ENCODE measurements at regions not wholly inside any gene's neighbourhood (a gene's known extent, or its start where the extent isn't known, plus 50 kb on each side); places are given as distances from the start of the nearest gene placed in this dataset.

GRCh38 chr11:69369945-69370344, 76.0 kb downstream of the MYEOV start:
- DNase-seq, result no peak
- no peak for TF ChIP-seq GATA1 (IDR thresholded peaks at IDR 0.05; ENCODE audit: low read depth, low read length)
- no peak for TF ChIP-seq POLR2A (IDR thresholded peaks at IDR 0.05; ENCODE audit: low read length)

- DNase-seq, result no peak
- no peak for TF ChIP-seq GATA1 (IDR thresholded peaks at IDR 0.05; ENCODE audit: low read depth, low read length)
Measured at GRCh38 chr11:69370984-69371709, 77.2 kb downstream of the MYEOV start.

GRCh38 chr11:69371731-69372588, 78.0 kb downstream of the MYEOV start:
- DNase-seq, result no peak
- TF ChIP-seq POLR2A (IDR thresholded peaks at IDR 0.05; ENCODE audit: low read length), result no peak
- no peak for TF ChIP-seq GATA1 (IDR thresholded peaks at IDR 0.05; ENCODE audit: low read depth, low read length)

GRCh38 chr11:69372589-69373250, 78.8 kb downstream of the MYEOV start:
- no peak for DNase-seq
- TF ChIP-seq GATA1 (IDR thresholded peaks at IDR 0.05; ENCODE audit: low read depth, low read length) (no peak), POLR2A (IDR thresholded peaks at IDR 0.05; ENCODE audit: low read length) (no peak)

GRCh38 chr11:69373251-69373635, 79.3 kb downstream of the MYEOV start:
- TF ChIP-seq GATA1 (IDR thresholded peaks at IDR 0.05; ENCODE audit: low read depth, low read length) (no peak), POLR2A (IDR thresholded peaks at IDR 0.05; ENCODE audit: low read length) (no peak)
- no peak for DNase-seq

GRCh38 chr11:69374110-69374945, 80.4 kb downstream of the MYEOV start:
- DNase-seq, result no peak
- TF ChIP-seq POLR2A (IDR thresholded peaks at IDR 0.05; ENCODE audit: low read length) (no peak), GATA1 (IDR thresholded peaks at IDR 0.05; ENCODE audit: low read depth, low read length) (no peak)

- no peak for DNase-seq
- TF ChIP-seq POLR2A (IDR thresholded peaks at IDR 0.05; ENCODE audit: low read length), result no peak
- no peak for TF ChIP-seq GATA1 (IDR thresholded peaks at IDR 0.05; ENCODE audit: low read depth, low read length)
Measured at GRCh38 chr11:69374946-69375310, 81.0 kb downstream of the MYEOV start.

- no peak for DNase-seq
- TF ChIP-seq POLR2A (IDR thresholded peaks at IDR 0.05; ENCODE audit: low read length) (no peak), GATA1 (IDR thresholded peaks at IDR 0.05; ENCODE audit: low read depth, low read length) (no peak)
Measured at GRCh38 chr11:69375316-69376154, 81.6 kb downstream of the MYEOV start.

- no peak for TF ChIP-seq POLR2A (IDR thresholded peaks at IDR 0.05; ENCODE audit: low read length)
- TF ChIP-seq GATA1 (IDR thresholded peaks at IDR 0.05; ENCODE audit: low read depth, low read length), result no peak
- no peak for DNase-seq
Measured at GRCh38 chr11:69376155-69377028, 82.4 kb downstream of the MYEOV start.

- no peak for DNase-seq
- TF ChIP-seq POLR2A (IDR thresholded peaks at IDR 0.05; ENCODE audit: low read length), result no peak
- TF ChIP-seq GATA1 (IDR thresholded peaks at IDR 0.05; ENCODE audit: low read depth, low read length), result no peak
Measured at GRCh38 chr11:69377029-69377952, 83.3 kb downstream of the MYEOV start.

- no peak for DNase-seq
- TF ChIP-seq POLR2A (IDR thresholded peaks at IDR 0.05; ENCODE audit: low read length) (no peak), GATA1 (IDR thresholded peaks at IDR 0.05; ENCODE audit: low read depth, low read length) (no peak)
Measured at GRCh38 chr11:69377953-69378302, 84.0 kb downstream of the MYEOV start.
